H1 (cell line): ENCODE measurements at regions not wholly inside any gene's neighbourhood (a gene's known extent, or its start where the extent isn't known, plus 50 kb on each side); places are given as distances from the start of the nearest gene placed in this dataset.

ENCODE experiments used
- CEBPB ChIP-seq: IDR thresholded peaks from 2 replicates; pipeline ENCODE4 v1.6.1; 2012; ENCODE audit warnings: low read depth, low read length
- CTCF ChIP-seq, 3 experiments: IDR thresholded peaks; 1 replicate in 2 of 3; 2 replicates in 1 of 3; pipeline versions ENCODE4 v1.5.1 to v1.6.1; 2011; ENCODE audit warnings: low read length in 3 of 3, mild to moderate bottlenecking in 3 of 3, inconsistent platforms in 2 of 3, low read depth in 1 of 3, moderate library complexity in 1 of 3; ENCODE audit not compliant: insufficient read depth in 1 of 3; ENCODE audit errors: control extremely low read depth in 1 of 3
- EZH2 ChIP-seq: fragments of 200-600 bp; sonication (generic); IDR thresholded peaks from 2 replicates; pipeline ENCODE4 v1.7.1; 2012; ENCODE audit warnings: low read depth, mild to moderate bottlenecking, moderate library complexity, low read length, inconsistent platforms; ENCODE audit not compliant: severe bottlenecking
- MAFK ChIP-seq: IDR thresholded peaks from 2 replicates; pipeline ENCODE4 v1.6.1; 2012; ENCODE audit warnings: low read depth, mild to moderate bottlenecking, improper control_type of control experiment, low read length
- POLR2A ChIP-seq, 2 experiments: IDR thresholded peaks; 1 replicate in 1 of 2; 2 replicates in 1 of 2; pipeline ENCODE4 v1.6.1; 2011; ENCODE audit warnings: low read depth in 2 of 2, low read length in 2 of 2, mild to moderate bottlenecking in 2 of 2; ENCODE audit errors: control extremely low read depth in 1 of 2

- TF ChIP-seq CEBPB = no peak
- no peak for TF ChIP-seq EZH2
- TF ChIP-seq MAFK = no peak
- no peak for TF ChIP-seq CTCF (IDR thresholded peaks at IDR 0.05; ENCODE audit: control extremely low read depth in 1 of 3, insufficient read depth in 1 of 3, low read depth in 1 of 3, low read length in 3 of 3)
- TF ChIP-seq POLR2A (IDR thresholded peaks at IDR 0.05; ENCODE audit: control extremely low read depth in 1 of 2, low read depth in 2 of 2, low read length in 2 of 2) = no peak
Measured at GRCh38 chr22:49212002-49212401, 615.7 kb downstream of the BRD1 start.
